ENCODE measurements at regions not wholly inside any gene's neighbourhood (a gene's known extent, or its start where the extent isn't known, plus 50 kb on each side); places are given as distances from the start of the nearest gene placed in this dataset.

- no peak for TF ChIP-seq CTCF (IDR thresholded peaks at IDR 0.05)
- TF ChIP-seq POLR2A (IDR thresholded peaks at IDR 0.05) = no peak
Measured at GRCh38 chr9:16074963-16075362, 522.1 kb downstream of the CCDC171 start.

Data from adrenal gland (tissue), 5 donors.